ENCODE measurements at regions not wholly inside any gene's neighbourhood (a gene's known extent, or its start where the extent isn't known, plus 50 kb on each side); places are given as distances from the start of the nearest gene placed in this dataset.

DNA sequence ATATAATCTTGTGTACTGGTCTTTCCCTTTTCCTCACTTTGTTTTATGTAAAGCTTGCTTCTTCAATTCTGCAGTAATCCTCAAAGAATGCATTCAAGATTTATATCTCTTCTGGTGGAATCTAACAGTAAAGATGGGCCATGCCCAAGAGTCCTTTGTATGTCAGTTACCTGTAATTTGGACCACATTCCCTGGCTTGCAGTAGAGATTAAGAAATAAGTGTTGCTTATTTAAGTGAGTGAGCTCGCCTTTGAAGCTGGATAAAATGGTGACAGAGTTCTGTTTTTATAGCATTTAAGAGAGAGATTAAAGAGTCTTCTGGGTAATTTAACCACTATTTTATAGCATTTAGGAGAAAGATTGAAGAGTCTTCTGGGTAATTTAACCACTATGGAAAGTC, 262.1 kb upstream of the ATP2B1 start:
- Histone ChIP-seq H3K4me3 (replicated peaks in 1 of 4; ENCODE audit: control extremely low read depth in 1 of 4, insufficient read depth in 1 of 4, low read depth in 3 of 4, low read length in 4 of 4) (no peak overlapping the region), H3K4me1 (ENCODE audit: control insufficient read depth, extremely low read depth, insufficient read depth, low read length) (no peaks in the 10 kb centered on the region), H3K27ac (ENCODE audit: insufficient read depth, low read length) (no peak overlapping the region), H2AFZ (ENCODE audit: low read length) (no peak overlapping the region), H3K4me2 (ENCODE audit: extremely low read depth, insufficient read depth, low read length) (no peak overlapping the region), H3K79me2 (ENCODE audit: control insufficient read depth, insufficient read depth, low read length) (no peaks in the 10 kb centered on the region), H3K9me3 (ENCODE audit: control insufficient read depth, insufficient read depth, low read depth, low read length) (no peaks in the 10 kb centered on the region), H4K20me1 (ENCODE audit: control insufficient read depth, extremely low read depth, insufficient read depth, low read length) (no peaks in the 10 kb centered on the region), H3K36me3 (ENCODE audit: control insufficient read depth, insufficient read depth, low read length) (no peaks in the 10 kb centered on the region), H3K27me3 (ENCODE audit: control insufficient read depth, insufficient read depth, low read length) (no peaks in the 10 kb centered on the region), H3K9ac (ENCODE audit: insufficient read depth, low read length) (no peak overlapping the region)
- no peak for DNase-seq (ENCODE audit: low read depth in 2 of 2)
- no peak for TF ChIP-seq EZH2 (IDR thresholded peaks at IDR 0.05; ENCODE audit: low read length, missing control alignments)
- TF ChIP-seq, protein P1, sequence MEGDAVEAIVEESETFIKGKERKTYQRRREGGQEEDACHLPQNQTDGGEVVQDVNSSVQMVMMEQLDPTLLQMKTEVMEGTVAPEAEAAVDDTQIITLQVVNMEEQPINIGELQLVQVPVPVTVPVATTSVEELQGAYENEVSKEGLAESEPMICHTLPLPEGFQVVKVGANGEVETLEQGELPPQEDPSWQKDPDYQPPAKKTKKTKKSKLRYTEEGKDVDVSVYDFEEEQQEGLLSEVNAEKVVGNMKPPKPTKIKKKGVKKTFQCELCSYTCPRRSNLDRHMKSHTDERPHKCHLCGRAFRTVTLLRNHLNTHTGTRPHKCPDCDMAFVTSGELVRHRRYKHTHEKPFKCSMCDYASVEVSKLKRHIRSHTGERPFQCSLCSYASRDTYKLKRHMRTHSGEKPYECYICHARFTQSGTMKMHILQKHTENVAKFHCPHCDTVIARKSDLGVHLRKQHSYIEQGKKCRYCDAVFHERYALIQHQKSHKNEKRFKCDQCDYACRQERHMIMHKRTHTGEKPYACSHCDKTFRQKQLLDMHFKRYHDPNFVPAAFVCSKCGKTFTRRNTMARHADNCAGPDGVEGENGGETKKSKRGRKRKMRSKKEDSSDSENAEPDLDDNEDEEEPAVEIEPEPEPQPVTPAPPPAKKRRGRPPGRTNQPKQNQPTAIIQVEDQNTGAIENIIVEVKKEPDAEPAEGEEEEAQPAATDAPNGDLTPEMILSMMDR (conservative IDR thresholded peaks at IDR 0.05 in 1 of 2, IDR thresholded peaks at IDR 0.05 in 1 of 2; ENCODE audit: low read depth in 1 of 2, low read length in 2 of 2) = no peak

DNA sequence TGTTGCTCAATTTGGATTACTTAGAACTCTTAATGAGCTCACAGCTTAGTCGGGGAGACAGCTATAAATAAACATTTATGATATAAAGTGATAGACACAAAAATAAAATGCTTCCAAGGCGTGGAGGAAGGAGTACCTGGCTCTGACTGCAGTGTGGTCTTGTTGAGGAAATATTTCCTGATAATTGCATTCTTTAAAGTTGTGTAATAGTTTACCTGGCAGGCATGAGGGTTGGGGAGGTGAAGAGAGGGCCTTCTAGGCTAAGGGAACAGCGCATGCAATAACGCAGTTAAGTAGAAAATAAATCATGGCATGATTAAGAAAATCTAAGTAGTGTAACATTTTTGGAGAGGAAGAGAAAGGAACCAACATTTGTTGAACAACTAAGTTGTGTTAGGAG, 260.5 kb upstream of the ATP2B1 start:
- H3K4me2 ChIP-seq (ENCODE audit: extremely low read depth, insufficient read depth, low read length) = no peak overlapping the region
- H3K79me2 ChIP-seq (ENCODE audit: control insufficient read depth, insufficient read depth, low read length) = no peaks in the 10 kb centered on the region
- TF ChIP-seq, protein P1 (conservative IDR thresholded peaks at IDR 0.05 in 1 of 2, IDR thresholded peaks at IDR 0.05 in 1 of 2; ENCODE audit: low read depth in 1 of 2, low read length in 2 of 2) = no peak
- H3K27ac ChIP-seq (ENCODE audit: insufficient read depth, low read length) = no peak overlapping the region
- H2AFZ ChIP-seq (ENCODE audit: low read length) = no peak overlapping the region
- no peak overlapping the region for H3K9ac ChIP-seq (ENCODE audit: insufficient read depth, low read length)
- H4K20me1 ChIP-seq (ENCODE audit: control insufficient read depth, extremely low read depth, insufficient read depth, low read length) = no peaks in the 10 kb centered on the region
- H3K4me1 ChIP-seq (ENCODE audit: control insufficient read depth, extremely low read depth, insufficient read depth, low read length) = no peaks in the 10 kb centered on the region
- H3K9me3 ChIP-seq (ENCODE audit: control insufficient read depth, insufficient read depth, low read depth, low read length) = no peaks in the 10 kb centered on the region
- DNase-seq (ENCODE audit: low read depth in 2 of 2) = no peak
- H3K27me3 ChIP-seq (ENCODE audit: control insufficient read depth, insufficient read depth, low read length) = no peaks in the 10 kb centered on the region
- H3K36me3 ChIP-seq (ENCODE audit: control insufficient read depth, insufficient read depth, low read length) = no peaks in the 10 kb centered on the region
- no peak overlapping the region for H3K4me3 ChIP-seq (replicated peaks in 1 of 4; ENCODE audit: control extremely low read depth in 1 of 4, insufficient read depth in 1 of 4, low read depth in 3 of 4, low read length in 4 of 4)

DNA sequence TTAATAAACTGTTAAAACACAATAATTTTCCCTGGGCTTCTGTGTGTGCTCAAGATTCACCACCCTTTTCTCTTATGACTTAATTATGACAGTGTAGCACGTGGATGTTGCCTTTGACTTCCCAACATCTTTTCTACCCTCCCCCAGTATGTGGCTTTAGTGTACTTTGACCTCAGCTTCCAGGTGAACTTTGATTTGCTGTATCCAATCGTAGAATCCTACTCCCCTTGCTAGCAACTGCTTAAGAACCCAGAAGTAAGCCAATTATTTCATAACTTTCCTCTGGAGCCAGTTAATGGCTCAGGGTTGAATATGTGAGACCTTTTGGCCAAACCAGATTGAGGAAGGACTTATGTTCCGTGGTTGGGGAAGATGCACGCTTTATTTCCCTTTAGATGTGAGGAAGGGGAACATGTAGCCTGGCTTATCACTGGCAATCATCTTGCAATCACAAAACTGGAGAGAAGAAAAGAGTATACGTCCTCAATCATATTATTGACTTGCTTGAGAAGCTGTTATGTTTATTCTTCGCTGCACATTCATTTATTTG, 259.6 kb upstream of the ATP2B1 start:
- H3K79me2 ChIP-seq (ENCODE audit: control insufficient read depth, insufficient read depth, low read length) = no peaks in the 10 kb centered on the region
- H2AFZ ChIP-seq (ENCODE audit: low read length) = no peak overlapping the region
- H3K4me3 ChIP-seq (replicated peaks in 1 of 4; ENCODE audit: control extremely low read depth in 1 of 4, insufficient read depth in 1 of 4, low read depth in 3 of 4, low read length in 4 of 4) = no peak overlapping the region
- no peak for DNase-seq (ENCODE audit: low read depth in 2 of 2)
- no peaks in the 10 kb centered on the region for H3K36me3 ChIP-seq (ENCODE audit: control insufficient read depth, insufficient read depth, low read length)
- no peaks in the 10 kb centered on the region for H3K9me3 ChIP-seq (ENCODE audit: control insufficient read depth, insufficient read depth, low read depth, low read length)
- no peaks in the 10 kb centered on the region for H3K27me3 ChIP-seq (ENCODE audit: control insufficient read depth, insufficient read depth, low read length)
- no peak overlapping the region for H3K4me2 ChIP-seq (ENCODE audit: extremely low read depth, insufficient read depth, low read length)
- no peaks in the 10 kb centered on the region for H4K20me1 ChIP-seq (ENCODE audit: control insufficient read depth, extremely low read depth, insufficient read depth, low read length)
- TF ChIP-seq EZH2 (IDR thresholded peaks at IDR 0.05; ENCODE audit: low read length, missing control alignments) = no peak
- TF ChIP-seq, protein P1 (conservative IDR thresholded peaks at IDR 0.05 in 1 of 2, IDR thresholded peaks at IDR 0.05 in 1 of 2; ENCODE audit: low read depth in 1 of 2, low read length in 2 of 2) = no peak
- no peak overlapping the region for H3K27ac ChIP-seq (ENCODE audit: insufficient read depth, low read length)
- H3K4me1 ChIP-seq (ENCODE audit: control insufficient read depth, extremely low read depth, insufficient read depth, low read length) = no peaks in the 10 kb centered on the region
- no peak overlapping the region for H3K9ac ChIP-seq (ENCODE audit: insufficient read depth, low read length)
